IMR-90 (cell line): ENCODE measurements at regions not wholly inside any gene's neighbourhood (a gene's known extent, or its start where the extent isn't known, plus 50 kb on each side); places are given as distances from the start of the nearest gene placed in this dataset.

Source experiments
- CTCF ChIP-seq: conservative IDR thresholded peaks from 2 replicates; pipeline ENCODE4 v1.5.1; 2012; ENCODE audit warnings: mild to moderate bottlenecking, low read depth, low read length, improper control_type of control experiment
- FOS ChIP-seq: fragments of 150-350 bp; IDR thresholded peaks from 2 replicates; pipeline ENCODE4 v1.6.1; 2016; ENCODE audit warnings: low read depth, low read length

GRCh38 chr15:77944002-77944867 is 133.3 kb downstream of the TBC1D2B start:
- TF ChIP-seq CTCF, result no peak
- TF ChIP-seq FOS, result no peak
